IMR-90 (cell line): ENCODE measurements at regions not wholly inside any gene's neighbourhood (a gene's known extent, or its start where the extent isn't known, plus 50 kb on each side); places are given as distances from the start of the nearest gene placed in this dataset.

Source experiments
- CEBPB ChIP-seq: IDR thresholded peaks from 2 replicates; pipeline ENCODE4 v1.6.1; 2012; ENCODE audit warnings: low read depth, low read length, improper control_type of control experiment
- MAFK ChIP-seq: IDR thresholded peaks from 2 replicates; pipeline ENCODE4 v1.6.1; 2012; ENCODE audit warnings: low read depth, low read length, improper control_type of control experiment
- MAZ ChIP-seq: IDR thresholded peaks from 2 replicates; pipeline ENCODE4 v1.6.1; 2012; ENCODE audit warnings: low read depth, mild to moderate bottlenecking, low read length, improper control_type of control experiment, moderate library complexity, borderline replicate concordance
- NFE2L2 ChIP-seq: fragments of 150-350 bp; IDR thresholded peaks from 2 replicates; pipeline ENCODE4 v1.6.1; 2016; ENCODE audit warnings: low read depth, mild to moderate bottlenecking, low read length
- POLR2A ChIP-seq: IDR thresholded peaks from 2 replicates; pipeline ENCODE4 v1.6.1; 2012; ENCODE audit warnings: mild to moderate bottlenecking, low read depth, low read length
- RAD21 ChIP-seq: IDR thresholded peaks from 2 replicates; pipeline ENCODE4 v1.6.1; 2012; ENCODE audit warnings: low read length, improper control_type of control experiment
- RCOR1 ChIP-seq: IDR thresholded peaks from 2 replicates; pipeline ENCODE4 v1.6.1; 2012; ENCODE audit warnings: mild to moderate bottlenecking, low read length, improper control_type of control experiment; ENCODE audit not compliant: insufficient replicate concordance
- SMC3 ChIP-seq: fragments of 150-350 bp; IDR thresholded peaks from 2 replicates; pipeline ENCODE4 v1.6.1; 2016; ENCODE audit warnings: low read depth, mild to moderate bottlenecking, antibody characterized with exemption, low read length, moderate library complexity
- USF2 ChIP-seq: fragments of 150-350 bp; IDR thresholded peaks from 2 replicates; pipeline ENCODE4 v1.6.1; 2017; ENCODE audit warnings: mild to moderate bottlenecking, antibody characterized with exemption, low read length, low read depth
- TF ChIP-seq, protein P1 (sequence below): conservative IDR thresholded peaks from 2 replicates; pipeline ENCODE4 v1.5.1; 2012; ENCODE audit warnings: mild to moderate bottlenecking, low read depth, low read length, improper control_type of control experiment

DNA sequence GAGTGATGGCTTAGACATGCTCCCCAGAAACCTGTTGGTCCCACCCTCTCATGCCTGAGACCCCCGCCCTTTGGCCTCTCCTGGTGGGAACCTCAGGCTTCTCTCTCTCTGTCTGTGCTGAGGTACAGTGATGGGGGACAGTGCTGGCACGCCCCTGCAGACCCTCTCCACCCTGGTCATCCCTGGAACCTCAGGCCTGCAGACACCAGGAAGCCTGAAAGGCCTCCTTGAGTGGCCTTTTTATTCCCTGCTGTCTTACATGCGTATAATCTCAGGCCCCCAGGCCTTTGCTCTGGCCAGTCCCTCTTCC is 78.5 kb upstream of the MAFB start:
- TF ChIP-seq, protein P1, sequence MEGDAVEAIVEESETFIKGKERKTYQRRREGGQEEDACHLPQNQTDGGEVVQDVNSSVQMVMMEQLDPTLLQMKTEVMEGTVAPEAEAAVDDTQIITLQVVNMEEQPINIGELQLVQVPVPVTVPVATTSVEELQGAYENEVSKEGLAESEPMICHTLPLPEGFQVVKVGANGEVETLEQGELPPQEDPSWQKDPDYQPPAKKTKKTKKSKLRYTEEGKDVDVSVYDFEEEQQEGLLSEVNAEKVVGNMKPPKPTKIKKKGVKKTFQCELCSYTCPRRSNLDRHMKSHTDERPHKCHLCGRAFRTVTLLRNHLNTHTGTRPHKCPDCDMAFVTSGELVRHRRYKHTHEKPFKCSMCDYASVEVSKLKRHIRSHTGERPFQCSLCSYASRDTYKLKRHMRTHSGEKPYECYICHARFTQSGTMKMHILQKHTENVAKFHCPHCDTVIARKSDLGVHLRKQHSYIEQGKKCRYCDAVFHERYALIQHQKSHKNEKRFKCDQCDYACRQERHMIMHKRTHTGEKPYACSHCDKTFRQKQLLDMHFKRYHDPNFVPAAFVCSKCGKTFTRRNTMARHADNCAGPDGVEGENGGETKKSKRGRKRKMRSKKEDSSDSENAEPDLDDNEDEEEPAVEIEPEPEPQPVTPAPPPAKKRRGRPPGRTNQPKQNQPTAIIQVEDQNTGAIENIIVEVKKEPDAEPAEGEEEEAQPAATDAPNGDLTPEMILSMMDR: no peak
- TF ChIP-seq RAD21 (no peak), USF2 (no peak), POLR2A (no peak), CEBPB (no peak), SMC3 (no peak), RCOR1 (no peak), NFE2L2 (no peak), MAZ (no peak), MAFK (no peak)
